Suprapubic skin (tissue), 4 donors: ENCODE measurements at regions not wholly inside any gene's neighbourhood (a gene's known extent, or its start where the extent isn't known, plus 50 kb on each side); places are given as distances from the start of the nearest gene placed in this dataset.

Experiments
- POLR2A ChIP-seq, 2 donors: fragments of 450-650 bp; IDR thresholded peaks; one replicate each; pipeline ENCODE4 v1.6.1; 2017; ENCODE audit warnings: antibody characterized with exemption in 2 of 2, mild to moderate bottlenecking in 2 of 2, moderate library complexity in 2 of 2
- POLR2AphosphoS5 ChIP-seq, 3 donors: sonication (generic); formaldehyde crosslinking; IDR thresholded peaks; one replicate each; pipeline ENCODE4 v1.6.1; 2017; ENCODE audit warnings: antibody characterized with exemption in 3 of 3
- TF ChIP-seq, protein P1 (sequence below), 2 donors: fragments of 200-600 bp in 1 of 2; fragments of 450-650 bp in 1 of 2; sonication (generic) in 1 of 2; IDR thresholded peaks; one replicate each; pipeline ENCODE4 v1.5.1; 2016 to 2019; ENCODE audit warnings: antibody characterized with exemption in 2 of 2, mild to moderate bottlenecking in 1 of 2, moderate library complexity in 1 of 2

DNA sequence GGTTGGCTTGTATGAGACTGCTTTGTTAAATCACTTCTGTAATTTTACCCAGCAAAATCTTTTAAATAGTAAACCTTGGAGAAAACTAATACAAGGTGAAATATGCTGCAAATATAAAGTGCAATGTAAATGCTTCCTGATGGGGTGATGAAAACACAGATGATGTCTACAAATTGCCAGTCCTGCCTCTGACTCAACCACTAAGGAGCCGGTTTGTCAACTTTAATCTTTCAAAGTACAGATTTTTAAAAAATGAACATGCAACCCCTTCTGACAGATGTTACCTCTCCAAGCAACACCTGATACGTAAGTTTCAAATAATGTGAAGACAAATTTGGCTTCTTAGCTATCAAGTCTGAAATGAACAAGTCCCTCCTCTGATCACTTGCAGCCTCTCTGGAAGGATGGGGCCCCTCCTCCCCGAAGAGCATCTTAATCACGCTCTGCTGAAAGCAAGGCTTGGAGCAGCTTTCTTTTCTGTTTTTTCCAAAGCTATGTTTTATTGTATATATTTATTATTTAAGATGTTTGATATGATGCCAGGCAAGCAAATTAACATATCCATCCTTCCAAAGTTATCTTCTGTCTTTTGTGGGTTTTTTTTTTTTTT is 196.0 kb downstream of the MYLK4 start:
- TF ChIP-seq POLR2AphosphoS5 (IDR thresholded peaks at IDR 0.05) (no peak), POLR2A (IDR thresholded peaks at IDR 0.05) (no peak)
- TF ChIP-seq, protein P1, sequence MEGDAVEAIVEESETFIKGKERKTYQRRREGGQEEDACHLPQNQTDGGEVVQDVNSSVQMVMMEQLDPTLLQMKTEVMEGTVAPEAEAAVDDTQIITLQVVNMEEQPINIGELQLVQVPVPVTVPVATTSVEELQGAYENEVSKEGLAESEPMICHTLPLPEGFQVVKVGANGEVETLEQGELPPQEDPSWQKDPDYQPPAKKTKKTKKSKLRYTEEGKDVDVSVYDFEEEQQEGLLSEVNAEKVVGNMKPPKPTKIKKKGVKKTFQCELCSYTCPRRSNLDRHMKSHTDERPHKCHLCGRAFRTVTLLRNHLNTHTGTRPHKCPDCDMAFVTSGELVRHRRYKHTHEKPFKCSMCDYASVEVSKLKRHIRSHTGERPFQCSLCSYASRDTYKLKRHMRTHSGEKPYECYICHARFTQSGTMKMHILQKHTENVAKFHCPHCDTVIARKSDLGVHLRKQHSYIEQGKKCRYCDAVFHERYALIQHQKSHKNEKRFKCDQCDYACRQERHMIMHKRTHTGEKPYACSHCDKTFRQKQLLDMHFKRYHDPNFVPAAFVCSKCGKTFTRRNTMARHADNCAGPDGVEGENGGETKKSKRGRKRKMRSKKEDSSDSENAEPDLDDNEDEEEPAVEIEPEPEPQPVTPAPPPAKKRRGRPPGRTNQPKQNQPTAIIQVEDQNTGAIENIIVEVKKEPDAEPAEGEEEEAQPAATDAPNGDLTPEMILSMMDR (IDR thresholded peaks at IDR 0.05), result no peak
